NT2/D1 (cell line): ENCODE measurements at regions not wholly inside any gene's neighbourhood (a gene's known extent, or its start where the extent isn't known, plus 50 kb on each side); places are given as distances from the start of the nearest gene placed in this dataset.

Experiments used
- SUZ12 ChIP-seq: IDR thresholded peaks from 2 replicates; pipeline ENCODE4 v1.6.1; 2011; ENCODE audit not compliant: insufficient read length, insufficient read depth; ENCODE audit errors: extremely low read depth
- YY1 ChIP-seq: IDR thresholded peaks from 2 replicates; pipeline ENCODE4 v1.6.1; 2011; ENCODE audit not compliant: insufficient read length, insufficient read depth
- ZNF274 ChIP-seq: IDR thresholded peaks from 2 replicates; pipeline ENCODE4 v1.6.1; 2011; ENCODE audit warnings: mild to moderate bottlenecking, low read depth, low read length

- no peak for TF ChIP-seq ZNF274
- no peak for TF ChIP-seq YY1
- no peak for TF ChIP-seq SUZ12
These were observed 134.2 kb upstream of the SATB1 start for GRCh38 chr3:18559331-18559842.
